GDM1 (cell line): ENCODE measurements at regions not wholly inside any gene's neighbourhood (a gene's known extent, or its start where the extent isn't known, plus 50 kb on each side); places are given as distances from the start of the nearest gene placed in this dataset.
A peak's percentile ranks its signal among the peaks of the same experiment; 100 is the strongest.

Experiments
- DNase-seq: peaks from one replicate; lab custom pipeline; 2025; lab: John Stamatoyannopoulos, UW

DNA sequence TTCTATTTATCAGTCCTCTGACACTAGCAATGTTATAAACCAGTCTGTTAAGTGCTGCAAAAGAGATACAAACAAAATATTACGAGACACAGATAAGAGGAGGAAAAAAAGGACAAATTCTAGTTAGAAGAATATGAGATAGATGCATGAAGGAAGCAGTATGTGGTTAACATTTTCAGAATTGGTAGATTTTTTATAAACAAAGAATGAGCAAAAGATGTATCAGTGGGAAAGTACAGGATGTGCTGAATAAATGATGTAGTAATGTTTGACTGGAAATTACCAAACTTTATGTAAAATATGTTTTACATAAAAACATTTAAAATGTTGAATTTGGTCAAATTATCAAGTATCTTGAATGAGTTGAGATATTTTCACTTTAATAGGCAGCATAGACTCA lies 574.2 kb downstream of the NUF2 start:
- no peak for DNase-seq

DNA sequence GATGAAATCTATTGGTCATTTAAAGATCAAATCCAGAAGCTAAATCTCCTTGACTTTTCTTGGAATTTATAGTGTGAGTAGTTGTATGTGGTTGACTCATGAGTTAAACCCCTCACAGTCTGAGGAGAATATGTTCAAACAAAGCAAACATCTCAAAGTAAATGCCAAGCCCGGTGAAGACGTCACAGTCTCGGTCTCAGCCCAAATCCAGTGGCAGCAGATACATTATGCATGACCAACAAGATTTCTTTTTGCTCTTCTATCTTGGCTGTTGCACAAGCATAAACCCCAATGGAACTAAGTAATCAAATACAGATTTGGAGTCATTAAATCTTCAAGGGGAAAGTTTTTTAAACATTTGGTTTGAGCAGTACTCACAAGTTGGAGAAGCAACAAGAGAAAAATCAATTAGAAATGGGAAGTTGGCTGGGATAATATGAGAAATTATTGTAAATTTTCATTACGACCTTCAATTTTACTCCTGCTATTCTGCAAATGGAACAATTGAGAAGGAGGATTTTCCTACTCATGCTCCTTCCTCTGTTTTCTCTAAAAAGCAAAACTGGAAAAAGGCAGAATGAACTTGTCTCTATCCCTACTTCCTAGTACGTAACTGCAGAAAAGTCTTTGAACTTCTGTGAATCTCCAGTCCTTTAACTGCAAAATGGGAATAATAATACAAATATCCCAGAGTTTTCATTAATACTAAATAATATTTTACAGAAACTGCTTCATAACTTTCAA lies 575.8 kb downstream of the NUF2 start:
- no peak for DNase-seq

DNA sequence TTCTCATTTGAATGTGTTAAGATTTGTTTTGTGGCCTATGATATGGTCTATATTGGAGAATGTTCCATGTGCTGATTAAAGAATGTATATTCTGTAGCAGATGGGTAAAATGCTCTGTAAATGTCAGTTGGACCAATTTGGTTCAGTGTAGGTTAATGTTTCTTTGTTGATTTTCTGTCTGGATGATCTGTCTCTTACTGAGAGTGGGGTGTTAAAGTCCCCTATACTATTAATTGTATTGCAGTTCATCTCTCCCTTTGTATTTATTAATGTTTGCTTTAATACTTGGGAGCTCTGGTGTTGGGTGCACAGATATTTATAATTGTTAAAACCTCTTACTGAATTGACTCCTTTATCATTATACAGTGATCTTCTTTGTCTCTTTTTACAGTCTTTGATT lies 584.5 kb downstream of the NUF2 start:
- no peak for DNase-seq

DNA sequence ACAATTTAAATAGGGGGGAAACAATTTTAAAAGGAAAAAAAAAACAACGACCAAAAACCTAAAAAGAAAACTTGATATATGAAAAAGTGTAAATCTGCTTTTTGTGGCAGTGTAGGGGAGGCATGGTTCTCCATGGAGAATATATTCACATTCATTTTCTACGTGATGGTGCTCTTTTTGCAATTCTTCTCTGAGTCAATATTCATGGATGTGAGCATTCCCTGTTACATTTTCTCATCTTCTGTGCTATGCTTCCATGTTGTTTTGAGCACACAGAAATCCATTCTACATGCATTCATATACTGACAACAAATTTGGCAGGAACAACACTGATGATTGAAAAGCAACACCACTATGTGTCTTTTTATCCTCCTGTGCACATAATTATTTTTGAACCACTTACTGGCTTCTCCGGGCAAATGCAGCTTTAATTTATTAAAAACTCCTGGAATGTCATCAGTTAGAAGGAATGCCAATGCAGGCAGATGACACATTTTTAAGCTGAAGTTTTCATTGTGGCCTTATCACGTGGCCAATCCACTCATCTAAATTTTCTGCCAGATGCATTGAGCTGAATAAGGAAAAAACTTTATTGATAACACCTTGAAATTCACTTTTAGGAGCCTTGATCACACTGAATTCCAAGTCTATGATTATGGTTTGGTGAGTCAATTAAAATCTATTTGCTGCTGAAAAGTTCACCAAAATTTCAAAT lies 590.6 kb downstream of the NUF2 start:
- DNase-seq: no peak

DNA sequence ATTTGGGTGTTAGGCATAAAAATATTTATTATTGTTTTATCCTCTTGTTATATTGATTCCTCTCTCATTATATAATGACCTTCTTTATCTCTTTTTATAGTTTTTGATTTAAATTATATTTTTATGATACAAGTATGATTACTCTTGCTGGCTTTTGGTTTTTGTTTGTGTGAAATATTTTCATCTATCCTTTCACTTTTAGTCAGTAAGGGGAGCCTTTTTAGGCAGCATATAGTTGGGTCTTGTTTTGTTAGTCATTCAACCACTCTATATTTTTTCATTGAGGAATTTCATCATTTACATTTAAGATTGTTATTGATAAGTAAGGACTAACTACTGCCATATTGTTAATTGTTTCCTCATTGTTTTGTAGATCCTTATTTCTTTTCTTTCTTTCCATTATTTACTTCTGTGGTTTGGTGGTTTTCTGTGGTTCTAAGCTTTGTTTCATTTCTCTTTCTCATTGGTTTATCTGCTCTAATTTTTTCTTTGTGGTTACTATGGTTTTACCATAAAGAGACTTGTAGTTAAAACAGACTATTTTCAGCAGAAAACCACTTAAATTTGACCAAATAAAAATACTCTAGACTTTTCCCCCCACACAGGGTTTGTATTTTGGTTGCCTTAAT lies 593.1 kb downstream of the NUF2 start:
- no peak for DNase-seq

DNA sequence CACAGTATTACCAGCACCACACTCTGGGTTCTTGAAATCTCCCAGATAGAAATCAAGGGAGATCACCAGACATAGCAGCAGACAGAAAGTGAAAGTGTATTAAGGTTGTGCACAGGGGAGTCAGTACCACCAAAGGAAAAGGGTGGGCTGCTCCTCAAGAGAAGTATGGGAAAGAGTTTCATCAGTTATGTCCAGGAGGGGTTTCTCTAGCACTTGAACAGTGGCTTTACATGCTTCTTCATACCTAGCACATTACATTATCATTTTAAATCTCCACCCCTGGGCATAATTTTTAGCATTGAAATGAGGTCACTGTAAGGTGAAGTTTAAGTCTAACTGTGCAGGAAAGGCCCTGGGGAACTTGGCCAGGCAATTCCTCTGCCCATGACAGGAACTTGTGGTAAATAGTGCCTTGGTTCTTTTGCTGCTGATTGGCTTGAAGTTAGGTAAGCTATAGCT lies 601.0 kb downstream of the NUF2 start:
- DNase-seq: peak; percentile 32

DNA sequence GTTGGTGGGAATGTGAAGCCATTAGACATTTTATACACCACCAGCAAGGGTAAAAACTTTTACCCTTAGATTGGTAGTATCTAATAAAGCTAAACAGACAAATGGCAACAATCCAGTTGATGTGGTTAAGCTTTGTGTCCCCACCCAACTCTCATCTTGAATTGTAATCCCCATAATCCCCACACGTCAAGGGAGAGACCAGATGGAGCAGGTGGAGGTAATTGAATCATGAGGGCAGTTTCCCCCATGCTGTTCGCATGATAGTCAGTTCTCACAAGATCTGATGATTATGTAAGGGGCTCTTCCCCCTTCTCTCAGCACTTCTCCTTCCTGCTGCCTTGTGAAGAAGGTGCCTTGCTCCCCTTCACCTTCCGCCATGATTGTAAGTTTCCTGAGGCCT lies 602.3 kb downstream of the NUF2 start:
- no peak for DNase-seq

DNA sequence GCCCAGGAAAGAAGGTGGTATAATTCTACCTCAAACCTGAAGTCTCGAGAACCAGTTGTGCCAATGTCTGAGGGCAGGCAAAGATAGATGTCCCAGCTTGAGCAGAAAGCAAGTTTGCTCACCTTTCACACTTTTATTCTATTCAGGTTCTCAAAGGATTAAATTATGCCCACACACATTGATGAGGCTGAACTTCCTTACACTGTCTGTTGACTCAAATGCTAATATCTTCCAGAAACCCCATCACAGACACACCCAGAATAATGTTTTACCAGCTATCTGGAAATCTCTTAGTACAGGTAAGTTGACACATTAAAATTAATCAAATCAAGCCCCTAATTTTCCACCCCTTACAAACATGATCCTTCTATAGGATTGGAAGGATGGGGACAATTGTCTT lies 605.7 kb downstream of the NUF2 start:
- DNase-seq: no peak

DNA sequence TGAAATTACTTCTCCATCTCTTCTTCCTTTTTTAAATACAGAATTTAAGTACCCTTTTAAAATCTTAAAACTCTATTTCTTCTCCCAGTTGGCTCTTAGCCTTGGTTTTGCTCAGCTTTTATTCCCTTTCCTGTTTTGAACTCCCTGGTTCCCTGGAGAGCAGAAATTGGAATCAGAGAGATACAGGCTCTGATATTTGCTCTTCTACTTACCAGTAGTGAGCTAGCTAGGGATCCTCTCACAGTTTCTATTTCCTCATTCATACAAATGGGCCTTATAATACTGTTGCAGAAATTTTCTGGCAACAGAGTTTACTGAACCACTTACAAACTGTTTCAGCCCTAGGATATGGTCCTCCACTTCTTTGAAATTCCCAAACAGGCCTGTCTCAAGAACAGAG lies 606.3 kb downstream of the NUF2 start:
- no peak for DNase-seq

DNA sequence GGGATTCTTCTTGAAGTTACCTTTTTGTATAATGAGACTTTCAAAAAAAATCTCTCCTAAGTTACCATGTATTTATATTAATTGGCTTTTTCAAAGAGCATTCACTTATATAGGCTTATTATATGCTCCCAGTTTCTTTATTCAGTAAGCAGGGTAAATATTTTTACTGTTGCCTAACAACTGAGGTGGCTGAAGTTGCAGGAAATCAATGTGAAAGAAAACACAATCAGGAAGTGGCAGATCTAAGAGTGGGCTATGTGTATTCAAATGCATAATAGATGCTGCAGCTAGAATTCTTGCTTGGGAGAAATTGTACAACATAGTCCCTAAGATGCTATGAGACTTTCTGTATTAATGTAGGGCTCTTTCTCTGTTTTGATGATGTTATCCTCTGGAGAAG lies 606.9 kb downstream of the NUF2 start:
- no peak for DNase-seq

DNA sequence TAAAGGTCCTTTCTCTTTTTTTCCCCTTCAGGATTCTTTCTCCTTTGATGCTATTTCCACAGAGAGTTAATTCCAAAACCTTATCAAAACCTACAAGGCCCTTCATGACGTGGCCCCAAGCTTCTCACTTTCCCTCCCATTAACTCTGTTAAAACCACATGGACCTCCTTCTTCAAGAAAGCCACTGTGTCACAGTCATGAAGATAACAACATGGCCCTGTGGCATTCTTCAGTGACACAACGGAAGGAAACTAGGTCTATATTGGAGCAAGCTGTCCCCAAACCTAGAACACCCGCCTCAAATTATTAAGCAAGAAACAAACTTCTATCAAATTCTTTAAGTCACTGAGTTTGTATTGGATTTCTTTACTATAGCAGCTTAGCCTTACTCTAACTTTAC lies 611.1 kb downstream of the NUF2 start:
- no peak for DNase-seq

DNA sequence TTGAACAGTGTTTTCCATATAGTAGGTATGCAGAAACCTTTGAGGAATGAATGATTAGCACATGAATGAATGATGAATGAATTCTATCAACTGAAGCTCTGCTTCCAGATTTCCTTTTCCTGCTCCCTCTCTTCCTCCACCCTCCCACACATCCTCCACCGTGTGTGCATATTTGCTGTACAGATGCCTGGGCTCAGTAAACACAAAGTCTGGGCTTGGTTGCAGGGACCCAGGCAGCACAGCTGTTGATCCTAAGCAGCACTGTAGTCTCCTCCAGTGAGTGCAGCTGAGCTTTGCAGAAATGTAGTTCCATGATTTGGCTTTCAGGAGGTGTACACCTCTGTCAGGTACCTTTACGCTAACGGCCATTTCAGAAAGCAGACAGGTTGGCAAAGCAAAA lies 611.7 kb downstream of the NUF2 start:
- DNase-seq: no peak

DNA sequence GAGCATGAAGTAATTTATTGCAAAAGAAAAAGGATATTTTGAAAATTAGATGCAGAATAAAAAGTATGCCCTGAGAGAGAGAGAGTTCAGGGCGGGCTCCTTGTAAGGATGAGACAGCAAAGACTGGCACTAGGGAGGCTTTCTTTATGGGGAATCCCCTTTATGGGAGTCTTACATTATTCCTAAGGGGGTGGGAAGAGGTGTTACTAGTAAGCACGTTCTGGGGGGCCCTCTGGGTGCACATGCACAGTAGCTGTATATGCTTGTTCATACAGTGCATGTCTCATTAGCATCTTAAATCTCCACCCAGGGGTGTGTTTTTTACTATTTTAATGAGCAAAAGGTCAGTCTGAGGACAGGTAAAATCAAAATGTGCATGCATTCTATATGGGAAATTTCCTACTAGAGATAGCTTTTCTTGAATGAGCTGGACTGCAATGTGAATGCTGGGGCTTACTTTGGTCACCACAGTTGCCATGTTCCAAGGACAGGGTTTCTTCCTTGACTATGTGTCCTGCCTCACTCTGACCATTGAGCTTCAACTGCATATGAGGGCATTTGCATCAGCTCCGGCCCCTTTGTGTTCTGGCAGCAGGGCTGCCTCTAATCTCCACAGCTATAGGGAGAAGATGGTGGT lies 614.1 kb downstream of the NUF2 start:
- DNase-seq: no peak

DNA sequence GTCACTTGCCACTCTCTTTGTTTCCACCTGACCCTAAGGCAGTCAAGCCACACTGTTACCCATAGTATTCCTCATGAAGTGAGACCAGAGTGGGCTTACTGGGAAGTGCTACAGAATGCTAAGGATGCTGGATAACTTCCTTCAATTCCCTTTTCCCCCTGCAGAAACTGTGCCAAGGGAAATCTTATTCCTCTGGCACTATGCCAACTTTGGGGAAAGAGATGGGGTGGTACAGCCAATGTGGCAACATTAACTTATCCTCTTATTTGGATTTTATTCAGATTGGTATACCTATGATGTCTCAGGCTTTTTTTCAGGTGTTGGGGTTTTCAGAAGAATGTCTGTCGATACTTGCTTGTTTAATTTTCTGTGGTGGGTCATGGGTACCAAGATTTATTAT lies 599.4 kb upstream of the PBX1 start:
- DNase-seq: no peak

DNA sequence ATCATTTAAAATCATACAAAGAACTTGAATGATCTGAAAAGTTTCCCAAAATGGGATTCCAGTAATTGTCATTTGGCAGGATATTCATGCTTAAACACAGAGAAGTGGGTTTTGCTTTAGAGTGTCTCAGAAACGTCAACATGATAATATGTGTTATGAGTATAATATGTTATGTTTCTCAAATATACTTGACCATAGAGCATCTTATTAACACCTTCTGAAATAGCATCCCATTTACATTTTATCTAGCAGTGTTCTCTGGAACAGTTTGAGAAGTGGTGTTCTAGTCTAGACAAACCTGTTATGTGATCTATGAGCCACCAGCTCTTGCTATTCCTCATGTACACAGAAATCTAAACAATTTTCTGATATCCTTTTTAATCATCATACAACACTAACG lies 588.8 kb upstream of the PBX1 start:
- DNase-seq: no peak

DNA sequence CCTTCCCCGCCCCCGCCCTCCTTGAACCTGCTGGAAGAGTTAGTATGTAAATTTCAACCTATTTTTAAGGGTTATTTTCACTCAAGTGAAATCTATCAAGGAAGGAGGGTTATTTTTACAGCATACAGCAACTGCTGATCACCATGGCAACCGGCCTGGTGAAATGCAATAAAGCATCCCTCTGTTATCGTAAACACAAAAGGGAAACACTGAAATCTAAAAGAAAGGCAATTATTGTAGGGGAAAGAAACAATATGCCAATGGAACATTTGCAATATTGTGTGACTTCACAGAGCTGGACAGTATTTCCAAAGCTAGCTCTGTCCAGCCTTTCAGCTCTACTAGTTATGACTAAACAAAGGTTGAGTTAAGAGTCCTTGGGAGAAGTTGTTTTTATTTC lies 588.3 kb upstream of the PBX1 start:
- DNase-seq: no peak

DNA sequence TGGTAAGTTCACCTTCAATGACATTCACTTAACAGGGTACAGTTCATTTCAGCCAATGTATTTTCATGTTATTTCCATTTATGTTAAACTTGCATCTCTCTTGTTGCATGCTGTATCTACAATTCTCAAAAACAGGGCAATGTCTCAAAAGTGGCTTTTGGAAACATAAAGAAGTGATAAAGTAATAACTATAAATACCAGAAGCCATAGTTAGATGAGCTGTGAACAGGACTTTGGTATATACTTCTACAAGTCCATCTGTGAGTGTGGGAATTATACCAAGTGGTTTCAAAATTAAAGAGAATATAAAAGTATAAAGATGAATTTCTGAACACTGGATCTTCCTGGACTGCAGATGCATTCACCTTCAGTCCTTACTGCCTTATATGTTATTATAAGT lies 585.4 kb upstream of the PBX1 start:
- no peak for DNase-seq

DNA sequence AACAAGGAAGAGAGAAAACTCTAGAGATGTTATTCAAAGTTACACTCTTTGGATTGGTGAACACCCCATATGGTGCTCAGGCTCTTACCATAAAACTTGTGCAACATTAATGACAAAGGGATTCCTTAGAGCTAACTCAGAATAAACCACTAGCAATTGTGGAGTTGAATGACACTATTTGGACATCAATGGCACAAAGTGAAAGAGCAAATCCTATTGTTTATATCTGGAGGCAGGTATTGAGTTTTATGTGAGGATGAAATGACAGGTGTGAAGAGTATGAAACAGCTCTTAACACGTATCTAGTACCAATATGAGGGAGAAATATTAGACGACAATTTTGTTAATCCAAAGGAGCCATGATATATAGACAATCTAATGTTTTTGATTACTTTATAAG lies 584.9 kb upstream of the PBX1 start:
- DNase-seq: no peak

DNA sequence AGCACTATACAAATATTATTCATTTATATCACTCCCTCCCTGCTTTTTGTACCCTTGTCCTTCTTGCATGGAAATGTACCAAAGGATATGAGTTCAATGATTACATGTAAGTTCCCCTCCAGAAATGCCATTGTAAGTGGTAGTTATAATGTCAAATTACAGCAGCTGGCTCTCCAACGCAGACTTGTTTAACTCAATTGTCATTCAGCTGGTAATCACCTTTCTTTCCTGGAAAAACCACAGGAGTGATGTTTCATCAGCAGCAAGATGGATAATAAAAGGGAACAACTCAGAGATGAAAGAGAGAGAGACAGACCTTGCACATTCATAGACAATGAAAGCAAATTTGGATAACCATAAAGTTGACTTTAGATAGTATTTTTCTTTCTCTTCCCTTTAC lies 578.6 kb upstream of the PBX1 start:
- no peak for DNase-seq

DNA sequence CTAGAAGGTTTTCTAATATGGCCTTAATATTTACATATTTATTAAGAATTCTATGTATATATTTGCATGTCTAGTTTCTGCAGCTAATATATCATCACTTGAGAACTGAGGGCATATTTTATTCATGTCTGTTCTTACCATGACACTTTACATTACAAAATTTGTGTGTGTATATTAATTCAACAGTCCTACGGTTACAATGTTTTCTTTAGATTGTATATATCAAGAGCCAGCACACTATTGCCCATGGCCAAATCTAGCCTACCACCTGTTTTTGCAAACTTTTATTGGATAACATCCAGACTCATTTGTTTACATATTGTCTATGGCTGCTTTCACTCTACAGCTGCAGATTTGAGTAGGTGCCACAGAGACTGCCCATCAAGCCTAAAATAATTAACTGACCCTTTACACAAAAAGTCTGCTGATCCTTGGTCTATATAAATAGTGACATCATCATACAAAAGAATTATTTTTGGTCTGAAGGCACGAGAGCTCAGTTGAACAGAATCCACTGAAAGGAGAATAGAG lies 577.4 kb upstream of the PBX1 start:
- no peak for DNase-seq

DNA sequence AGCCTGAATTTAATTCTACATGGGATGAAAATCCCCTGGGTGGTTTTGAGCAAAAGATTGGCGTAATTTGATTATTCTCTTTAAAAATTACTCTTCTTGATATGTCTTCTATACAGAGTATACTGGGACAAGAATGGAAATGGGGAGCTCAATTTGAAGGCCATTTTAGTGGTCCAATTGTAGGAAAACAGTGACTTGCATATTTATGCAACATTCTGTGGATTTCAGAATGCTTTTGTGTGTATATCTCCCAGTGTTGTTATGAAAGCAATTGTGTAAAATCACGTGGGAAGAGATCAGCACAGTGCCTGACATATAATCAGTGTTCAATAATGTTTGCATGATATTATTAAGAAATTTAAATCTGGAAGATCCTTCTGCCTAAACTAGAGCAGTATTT lies 575.9 kb upstream of the PBX1 start:
- DNase-seq: no peak

DNA sequence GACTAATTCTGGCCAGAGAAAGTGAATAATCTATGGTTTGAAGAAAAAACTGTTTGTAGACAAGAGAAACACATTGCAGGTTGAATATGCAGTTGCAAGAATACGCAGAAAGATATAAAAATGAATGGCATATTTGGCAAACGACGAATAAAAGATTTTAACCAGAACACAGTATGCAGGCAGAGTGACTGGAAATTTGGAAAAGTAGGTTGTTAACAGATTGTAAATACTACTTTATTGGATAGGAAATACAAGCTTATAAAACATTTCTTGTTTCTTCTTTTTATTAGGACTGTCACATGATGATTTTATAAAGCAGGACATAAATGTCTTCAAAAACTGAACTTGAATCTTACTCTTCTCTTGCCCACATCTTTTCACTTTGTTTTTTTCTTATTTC lies 573.3 kb upstream of the PBX1 start:
- no peak for DNase-seq

DNA sequence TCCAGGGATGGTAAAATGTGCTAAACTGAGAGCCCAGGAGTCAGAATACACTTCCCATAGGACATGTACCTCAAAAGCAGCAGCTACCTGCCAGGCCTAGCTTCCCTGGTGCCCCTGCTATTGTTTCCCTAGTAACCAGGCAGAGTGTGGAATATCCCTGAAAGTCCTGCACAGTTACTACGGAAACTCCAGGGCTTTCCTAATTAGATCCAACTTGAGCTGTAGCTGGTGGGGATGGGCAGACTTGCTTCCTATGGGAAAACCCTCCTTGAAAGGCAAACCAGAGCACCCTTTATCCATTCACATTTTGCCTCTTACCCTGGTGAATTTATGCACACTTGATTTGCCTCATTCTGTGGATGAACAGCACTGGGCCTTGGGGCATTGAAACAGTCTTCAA lies 559.9 kb upstream of the PBX1 start:
- DNase-seq: no peak
